Renal cortical epithelial cell (primary cell): ENCODE measurements at regions not wholly inside any gene's neighbourhood (a gene's known extent, or its start where the extent isn't known, plus 50 kb on each side); places are given as distances from the start of the nearest gene placed in this dataset.
"Not testable (repeated sequence)": the region's sequence is repeated elsewhere in the genome, so short reads cannot be mapped to it uniquely, and the experiment has no call there.

Experiments
- DNase-seq: peaks from one replicate; pipeline ENCODE4 v3.0.0-alpha.2; 2011; ENCODE audit warnings: low read depth

- no peak for DNase-seq
Measured at GRCh38 chr22:22120160-22120559, 124.4 kb upstream of the VPREB1 start.

- DNase-seq = no peak
Measured at GRCh38 chr22:22118987-22119386, 125.6 kb upstream of the VPREB1 start.

DNA sequence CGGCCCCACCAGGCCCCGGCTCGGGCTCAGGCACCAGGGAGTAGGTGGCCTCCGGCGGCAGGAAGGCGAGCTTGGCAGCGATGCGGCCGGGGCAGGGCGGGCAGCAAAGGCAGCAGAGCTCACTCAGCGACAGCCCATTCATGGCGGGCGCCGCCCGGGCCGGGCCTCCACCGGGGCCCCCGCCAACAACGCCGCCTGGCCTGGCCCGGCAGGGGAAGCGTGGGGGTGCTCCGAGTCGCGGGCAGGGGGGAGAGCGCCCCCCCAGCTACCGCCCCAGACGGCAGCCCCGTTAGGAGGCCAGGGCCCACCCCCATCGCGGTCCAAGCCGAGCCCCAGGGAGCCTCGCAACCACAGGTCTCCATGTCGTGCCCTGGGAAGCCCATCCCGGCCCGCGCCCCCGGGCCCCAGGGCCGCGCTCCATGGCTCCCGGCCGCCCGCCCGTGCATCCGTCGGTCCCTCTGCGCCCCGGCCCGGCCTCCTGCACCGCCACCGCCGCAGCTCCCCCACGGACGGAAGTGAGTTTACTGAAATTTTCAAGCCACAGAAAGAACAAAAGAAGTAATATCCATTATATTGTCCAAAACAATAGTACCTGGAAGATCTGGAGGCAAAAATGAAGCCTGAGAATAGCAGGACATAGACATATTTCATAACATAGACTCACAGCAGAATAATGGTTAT is 126.6 kb upstream of the VPREB1 start:
- not testable (repeated sequence) for DNase-seq

DNA sequence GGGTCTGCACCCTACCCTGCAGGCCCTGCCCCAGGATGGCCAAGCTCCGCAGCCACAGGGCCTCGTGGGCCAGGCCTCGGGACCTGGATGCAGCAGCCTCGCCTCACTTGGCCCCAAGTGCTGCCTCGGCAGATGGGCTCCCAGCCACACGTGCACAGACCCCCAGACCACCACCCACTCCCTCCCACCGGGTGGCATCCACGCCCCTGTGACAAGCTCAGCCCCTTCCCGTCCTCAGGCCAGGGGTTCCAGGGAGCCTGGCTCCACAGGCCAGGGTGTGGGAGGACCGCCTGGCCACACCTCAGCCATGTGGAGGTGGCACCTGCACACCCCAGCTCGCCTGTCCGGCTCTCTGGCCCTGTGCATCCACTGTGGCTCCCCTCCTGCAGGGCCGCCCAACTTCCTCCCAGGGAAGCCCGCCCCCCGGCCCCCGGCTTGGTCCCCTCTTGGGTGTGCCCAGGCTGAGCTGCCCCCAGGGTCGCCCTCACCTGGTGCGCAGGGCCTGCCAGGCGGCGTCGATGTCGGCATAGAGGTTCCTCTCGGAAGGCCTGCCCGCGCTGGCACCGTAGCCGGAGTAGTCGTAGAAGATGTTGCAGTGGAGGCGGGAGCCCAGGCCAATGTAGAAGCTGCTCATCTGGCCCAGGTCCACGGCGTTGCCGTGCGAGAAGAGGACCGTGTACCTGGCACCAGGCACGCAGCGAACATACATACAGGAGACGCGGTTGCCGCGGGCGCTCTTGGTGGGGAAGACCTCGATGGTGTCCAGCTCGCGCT is 127.4 kb upstream of the VPREB1 start:
- DNase-seq = not testable (repeated sequence)

GRCh38 chr22:22113701-22114100 is 130.9 kb upstream of the VPREB1 start:
- DNase-seq = no peak

GRCh38 chr22:22112533-22113294 is 130.1 kb upstream of the TOP3B start:
- DNase-seq = no peak

DNA sequence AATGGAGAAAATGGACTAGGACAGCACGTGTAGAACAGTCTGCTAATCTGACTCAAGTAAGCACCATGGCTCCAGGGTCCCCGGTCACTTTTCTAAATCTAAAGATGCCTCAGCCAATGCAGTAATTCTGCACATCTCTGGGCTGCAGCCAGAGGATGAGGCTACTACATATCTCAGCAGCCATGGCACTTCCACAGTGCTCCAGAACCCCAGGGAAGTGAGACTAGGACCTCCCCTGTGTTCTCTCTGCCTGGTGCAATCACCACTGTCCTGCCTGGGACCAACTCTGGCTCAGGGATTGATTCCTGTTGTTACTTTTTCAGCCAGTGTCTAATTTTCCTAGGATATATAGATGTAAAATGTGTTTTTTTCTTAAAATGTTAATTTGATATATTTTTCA is 129.4 kb upstream of the TOP3B start:
- DNase-seq = no peak

DNA sequence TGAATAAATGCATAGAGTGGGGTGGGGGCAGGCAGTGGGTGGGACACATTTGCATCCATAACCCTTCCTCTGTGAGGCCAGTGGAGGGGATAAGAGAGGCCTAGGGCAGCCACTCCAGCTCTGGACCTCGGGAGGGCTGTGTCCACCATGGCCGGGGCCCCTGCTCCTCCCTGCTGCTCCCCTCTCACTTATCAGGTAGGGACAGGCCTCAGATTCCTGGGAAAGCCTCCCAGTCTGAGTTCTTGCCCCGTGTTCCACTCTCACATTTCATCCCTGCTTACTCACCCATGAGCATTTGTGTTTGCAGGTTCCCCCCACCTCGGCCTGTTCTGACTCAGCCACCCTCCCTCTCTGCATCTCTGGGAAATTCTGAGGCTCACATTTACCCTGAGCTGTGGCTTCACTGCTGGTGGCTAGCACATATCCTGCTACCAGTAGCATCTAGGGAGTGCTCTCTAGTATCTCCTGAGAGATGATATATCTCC is 128.7 kb upstream of the TOP3B start:
- DNase-seq = peak; percentile 92

DNA sequence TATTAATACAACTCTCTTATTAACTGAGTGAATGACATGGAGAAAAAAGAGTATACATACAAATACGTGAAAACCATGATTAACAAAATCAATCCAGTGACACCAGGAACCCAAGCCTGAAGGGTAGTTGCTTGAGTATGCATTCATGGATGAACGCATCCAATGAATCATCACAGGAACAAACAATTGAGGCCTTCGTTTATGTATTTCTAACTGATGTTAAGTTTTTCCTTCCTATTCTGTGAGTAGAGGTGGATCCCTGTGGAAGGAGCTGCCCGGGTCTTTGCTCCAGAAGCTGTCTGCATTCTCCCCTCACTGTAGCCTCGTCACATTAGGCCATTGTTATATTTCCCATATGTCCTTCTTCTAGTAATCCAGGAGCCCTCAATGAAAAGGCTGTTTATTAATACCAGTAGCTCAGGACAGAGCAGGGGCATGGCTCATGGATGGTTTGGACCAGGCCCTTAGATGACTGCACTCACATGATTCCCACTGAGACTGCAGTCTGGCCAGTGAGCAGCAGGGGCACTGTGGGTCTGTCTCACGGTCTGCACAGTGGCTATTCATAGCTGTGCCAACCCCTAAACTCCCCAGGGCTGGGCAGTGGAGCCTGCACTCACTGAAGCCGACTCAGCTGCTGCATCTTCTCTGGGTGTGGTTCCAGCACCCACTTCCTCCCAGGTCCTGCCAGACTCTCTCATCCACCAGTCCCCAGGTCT is 128.1 kb upstream of the TOP3B start:
- peak; percentile 89 for DNase-seq

- DNase-seq = no peak
Measured at GRCh38 chr22:22109693-22110466, 127.3 kb upstream of the TOP3B start.

GRCh38 chr22:22106855-22107254 is 124.3 kb upstream of the TOP3B start:
- no peak for DNase-seq

DNA sequence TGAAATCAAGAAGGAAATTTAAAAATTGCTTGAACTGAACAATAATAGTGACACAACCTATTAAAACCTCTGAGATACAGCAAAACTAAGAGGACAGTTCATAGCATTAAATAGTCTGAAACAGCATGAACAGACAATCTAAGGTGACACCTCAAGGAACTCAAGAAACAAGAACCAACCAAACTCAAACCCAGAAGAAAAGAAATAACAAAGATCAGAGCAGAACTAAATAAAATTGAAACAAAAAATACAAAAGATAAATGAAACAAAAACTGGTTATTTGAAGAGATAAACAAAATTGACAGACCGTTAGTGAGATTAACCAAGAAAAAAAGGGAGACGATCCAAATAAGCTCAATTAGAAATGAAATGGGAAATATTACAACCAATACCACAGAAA is 122.8 kb upstream of the TOP3B start:
- DNase-seq = no peak

DNA sequence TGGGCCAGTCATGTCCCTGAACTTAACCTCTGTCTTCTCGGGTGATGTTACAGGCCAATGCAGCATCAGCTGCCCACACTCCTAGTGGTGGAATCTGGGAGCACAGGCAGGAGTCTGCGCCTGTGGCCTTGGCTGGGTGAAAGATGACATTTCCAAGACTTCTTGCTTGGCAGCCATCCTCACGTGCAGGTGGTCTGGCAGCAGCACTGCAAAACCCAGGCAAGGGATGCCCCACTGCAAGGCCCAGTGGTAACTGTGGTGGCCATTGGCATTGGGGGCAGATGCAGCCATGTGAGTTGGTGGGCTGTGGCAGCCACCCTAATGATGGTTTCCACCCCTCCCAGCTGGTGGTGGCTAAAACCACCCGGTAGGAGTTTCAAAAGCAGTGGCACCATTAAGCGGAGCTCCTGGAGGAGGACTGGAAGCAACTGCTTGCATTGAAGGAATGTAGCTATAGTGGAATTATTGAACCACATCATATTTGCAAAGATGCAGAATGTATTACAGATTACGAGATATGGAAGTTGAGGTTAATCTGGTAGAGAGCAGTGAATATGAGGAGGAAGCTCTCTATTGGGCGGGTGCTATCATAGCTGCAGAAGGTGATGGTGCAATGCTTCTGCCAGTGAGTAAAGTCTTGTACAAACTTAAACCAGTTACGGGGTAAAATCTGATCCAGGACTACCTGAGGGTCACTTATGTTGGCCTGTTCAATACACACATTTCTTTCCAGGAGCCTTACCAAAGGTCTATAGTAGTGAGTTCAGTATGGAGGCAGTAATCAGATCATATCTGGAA is 120.7 kb upstream of the TOP3B start:
- no peak for DNase-seq

DNA sequence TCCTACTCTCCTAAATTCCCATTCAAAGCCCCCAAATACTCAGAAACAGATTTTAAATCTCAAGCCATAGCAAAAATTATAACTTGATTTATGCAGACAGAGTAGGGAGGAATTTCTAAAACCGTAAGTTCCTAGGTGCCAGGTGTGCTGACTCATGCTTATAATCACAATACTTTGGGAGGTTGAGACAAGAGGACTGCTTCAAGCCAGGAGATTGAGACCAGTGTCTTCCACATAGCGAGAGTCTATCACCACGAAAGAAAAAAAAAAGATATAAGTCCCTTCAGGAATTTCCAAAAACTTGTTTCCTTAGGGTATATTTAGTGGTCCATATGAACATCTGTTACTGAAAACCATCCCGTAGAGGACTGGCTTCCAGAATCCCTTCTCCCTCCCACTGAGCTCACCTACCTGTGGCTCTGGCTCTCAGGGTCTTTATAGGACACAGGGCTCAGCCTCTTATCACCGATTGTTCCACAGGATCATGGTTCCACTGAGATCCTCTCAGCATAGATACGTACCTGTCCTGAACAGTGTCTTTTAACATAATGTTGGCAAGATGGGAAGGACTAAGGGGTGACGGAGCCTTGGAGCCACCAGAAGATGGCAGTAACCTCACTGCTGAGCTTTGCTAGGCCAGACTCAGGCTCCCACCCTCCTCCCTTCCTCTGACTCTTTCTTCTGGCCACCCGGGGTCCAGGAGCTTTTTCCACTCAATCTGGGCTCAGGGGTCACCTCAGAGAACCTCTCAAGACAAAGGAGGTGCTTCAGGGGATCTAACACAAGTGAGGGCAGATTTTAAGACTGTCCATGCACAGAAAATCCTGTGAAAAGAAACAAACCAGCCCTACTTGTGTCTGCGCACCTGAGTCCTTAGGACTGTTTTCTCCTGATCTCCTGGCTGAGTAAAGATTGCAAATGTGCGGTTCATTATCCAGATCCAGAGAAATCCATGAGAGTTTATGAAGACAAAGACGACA is 117.5 kb upstream of the TOP3B start:
- DNase-seq = peak; percentile 25

- no peak for DNase-seq
Measured at GRCh38 chr22:22099194-22099486, 116.6 kb upstream of the TOP3B start.

- DNase-seq = no peak
Measured at GRCh38 chr22:22098457-22099193, 116.0 kb upstream of the TOP3B start.

GRCh38 chr22:22097727-22098228 is 115.2 kb upstream of the TOP3B start:
- DNase-seq = no peak

DNA sequence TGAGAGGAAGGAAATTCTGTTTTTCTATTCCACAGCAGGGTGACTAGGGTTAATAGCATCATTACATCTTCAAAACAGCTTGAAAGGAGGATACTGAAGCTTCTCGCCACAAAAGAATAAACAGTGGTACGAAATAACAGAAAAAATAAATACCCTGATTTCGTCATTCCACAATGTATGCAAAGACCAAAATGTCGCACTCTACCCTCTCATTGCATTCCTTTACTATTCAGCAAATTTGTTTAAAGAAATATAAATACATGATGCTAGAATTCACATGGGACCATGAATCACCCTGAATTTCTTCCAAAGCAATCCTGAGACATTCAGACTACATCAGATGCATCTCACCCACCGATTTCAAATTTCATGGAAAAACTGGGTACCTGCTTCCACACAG is 112.3 kb upstream of the TOP3B start:
- no peak for DNase-seq
